ENCODE measurements at regions not wholly inside any gene's neighbourhood (a gene's known extent, or its start where the extent isn't known, plus 50 kb on each side); places are given as distances from the start of the nearest gene placed in this dataset.

GRCh38 chr6:14590586-14590985 lies 473.0 kb downstream of the CD83 start:
- TF ChIP-seq POLR2A (IDR thresholded peaks at IDR 0.05) (no peak), POLR2AphosphoS5 (IDR thresholded peaks at IDR 0.05) (no peak), EP300 (IDR thresholded peaks at IDR 0.05) (no peak)
- TF ChIP-seq, protein P1, sequence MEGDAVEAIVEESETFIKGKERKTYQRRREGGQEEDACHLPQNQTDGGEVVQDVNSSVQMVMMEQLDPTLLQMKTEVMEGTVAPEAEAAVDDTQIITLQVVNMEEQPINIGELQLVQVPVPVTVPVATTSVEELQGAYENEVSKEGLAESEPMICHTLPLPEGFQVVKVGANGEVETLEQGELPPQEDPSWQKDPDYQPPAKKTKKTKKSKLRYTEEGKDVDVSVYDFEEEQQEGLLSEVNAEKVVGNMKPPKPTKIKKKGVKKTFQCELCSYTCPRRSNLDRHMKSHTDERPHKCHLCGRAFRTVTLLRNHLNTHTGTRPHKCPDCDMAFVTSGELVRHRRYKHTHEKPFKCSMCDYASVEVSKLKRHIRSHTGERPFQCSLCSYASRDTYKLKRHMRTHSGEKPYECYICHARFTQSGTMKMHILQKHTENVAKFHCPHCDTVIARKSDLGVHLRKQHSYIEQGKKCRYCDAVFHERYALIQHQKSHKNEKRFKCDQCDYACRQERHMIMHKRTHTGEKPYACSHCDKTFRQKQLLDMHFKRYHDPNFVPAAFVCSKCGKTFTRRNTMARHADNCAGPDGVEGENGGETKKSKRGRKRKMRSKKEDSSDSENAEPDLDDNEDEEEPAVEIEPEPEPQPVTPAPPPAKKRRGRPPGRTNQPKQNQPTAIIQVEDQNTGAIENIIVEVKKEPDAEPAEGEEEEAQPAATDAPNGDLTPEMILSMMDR (IDR thresholded peaks at IDR 0.05), result no peak
